Tibial nerve (tissue), 4 donors: ENCODE measurements at regions not wholly inside any gene's neighbourhood (a gene's known extent, or its start where the extent isn't known, plus 50 kb on each side); places are given as distances from the start of the nearest gene placed in this dataset.

ENCODE experiments used
- DNase-seq, 2 donors: peaks; one replicate each; pipeline ENCODE4 v3.0.0-alpha.2; 2019; ENCODE audit warnings: low spot score in 2 of 2
- H3K27ac ChIP-seq, 4 donors: fragments of 200-600 bp; sonication (generic) in 3 of 4; one replicate each; pipeline ENCODE4 v1.5.1; 2017 to 2019; ENCODE audit warnings: mild to moderate bottlenecking in 1 of 4
- H3K27me3 ChIP-seq, 2 donors: fragments of 200-600 bp; sonication (generic) in 1 of 2; one replicate each; pipeline versions ENCODE4 v1.5.1 to v1.6.0; 2017 to 2019
- H3K36me3 ChIP-seq, 3 donors: fragments of 200-600 bp; sonication (generic); one replicate each; pipeline ENCODE4 v1.5.1; 2018 to 2019
- H3K4me1 ChIP-seq, 4 donors: fragments of 200-600 bp; sonication (generic) in 3 of 4; one replicate each; pipeline ENCODE4 v1.5.1; 2017 to 2019
- H3K4me3 ChIP-seq, 4 donors: fragments of 200-600 bp; sonication (generic) in 3 of 4; one replicate each; pipeline ENCODE4 v1.5.1; 2017 to 2019; ENCODE audit warnings: mild to moderate bottlenecking in 1 of 4, moderate library complexity in 1 of 4
- H3K9me3 ChIP-seq, 4 donors: fragments of 200-600 bp; sonication (generic) in 3 of 4; one replicate each; pipeline ENCODE4 v1.5.1; 2017 to 2019
- EP300 ChIP-seq, 2 donors: sonication (generic); formaldehyde crosslinking; IDR thresholded peaks; one replicate each; pipeline ENCODE4 v1.6.1; 2017; ENCODE audit warnings: antibody characterized with exemption in 2 of 2, mild to moderate bottlenecking in 1 of 2
- POLR2A ChIP-seq, 2 donors: fragments of 450-650 bp; IDR thresholded peaks; one replicate each; pipeline ENCODE4 v1.6.1; 2017; ENCODE audit warnings: antibody characterized with exemption in 2 of 2, mild to moderate bottlenecking in 2 of 2, moderate library complexity in 2 of 2
- WGBS, 2 donors: methylation state at CpG; one replicate each; pipeline ENCODE4 v1.1.5; 2018; 5-methylcytosine and 5-hydroxymethylcytosine counted together
- TF ChIP-seq, protein P1 (sequence below), 5 experiments: fragments of 200-600 bp in 3 of 5; fragments of 450-650 bp in 2 of 5; sonication (generic) in 3 of 5; IDR thresholded peaks; one replicate each; pipeline ENCODE4 v1.5.1; 2016 to 2019; ENCODE audit warnings: antibody characterized with exemption in 5 of 5, mild to moderate bottlenecking in 3 of 5, moderate library complexity in 2 of 5

DNA sequence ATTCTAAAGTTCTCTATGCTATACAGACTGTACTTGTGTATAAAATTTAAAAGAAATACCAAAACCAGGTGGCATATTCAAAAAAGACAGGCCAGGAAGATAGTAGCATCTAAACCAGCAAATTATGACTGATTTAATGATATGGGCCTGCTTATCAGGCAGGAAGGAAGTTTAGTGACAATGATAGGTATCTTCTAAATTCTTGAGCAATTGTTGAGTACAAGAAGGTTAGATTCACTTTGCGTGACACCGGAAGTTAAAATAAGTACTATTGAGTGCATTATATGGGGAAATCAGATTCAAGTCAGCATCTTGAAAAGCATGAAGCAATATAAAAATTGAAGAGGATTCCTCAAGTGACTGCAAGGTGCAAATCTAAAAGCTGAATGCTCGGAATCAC, 186.8 kb upstream of the RGS18 start:
- H3K27ac ChIP-seq: no peak overlapping the region
- H3K9me3 ChIP-seq: no peaks in the 10 kb centered on the region
- no peaks in the 10 kb centered on the region for H3K4me1 ChIP-seq
- no peaks in the 10 kb centered on the region for H3K27me3 ChIP-seq
- H3K4me3 ChIP-seq: no peak overlapping the region
- TF ChIP-seq POLR2A (IDR thresholded peaks at IDR 0.05) (no peak), EP300 (IDR thresholded peaks at IDR 0.05) (no peak)
- TF ChIP-seq, protein P1, sequence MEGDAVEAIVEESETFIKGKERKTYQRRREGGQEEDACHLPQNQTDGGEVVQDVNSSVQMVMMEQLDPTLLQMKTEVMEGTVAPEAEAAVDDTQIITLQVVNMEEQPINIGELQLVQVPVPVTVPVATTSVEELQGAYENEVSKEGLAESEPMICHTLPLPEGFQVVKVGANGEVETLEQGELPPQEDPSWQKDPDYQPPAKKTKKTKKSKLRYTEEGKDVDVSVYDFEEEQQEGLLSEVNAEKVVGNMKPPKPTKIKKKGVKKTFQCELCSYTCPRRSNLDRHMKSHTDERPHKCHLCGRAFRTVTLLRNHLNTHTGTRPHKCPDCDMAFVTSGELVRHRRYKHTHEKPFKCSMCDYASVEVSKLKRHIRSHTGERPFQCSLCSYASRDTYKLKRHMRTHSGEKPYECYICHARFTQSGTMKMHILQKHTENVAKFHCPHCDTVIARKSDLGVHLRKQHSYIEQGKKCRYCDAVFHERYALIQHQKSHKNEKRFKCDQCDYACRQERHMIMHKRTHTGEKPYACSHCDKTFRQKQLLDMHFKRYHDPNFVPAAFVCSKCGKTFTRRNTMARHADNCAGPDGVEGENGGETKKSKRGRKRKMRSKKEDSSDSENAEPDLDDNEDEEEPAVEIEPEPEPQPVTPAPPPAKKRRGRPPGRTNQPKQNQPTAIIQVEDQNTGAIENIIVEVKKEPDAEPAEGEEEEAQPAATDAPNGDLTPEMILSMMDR (IDR thresholded peaks at IDR 0.05): no peak
- WGBS, 2 donors: 92 to 94% methylated on average over 3 of the region's 3 CpGs
- H3K36me3 ChIP-seq: no peaks in the 10 kb centered on the region
- no peak for DNase-seq

DNA sequence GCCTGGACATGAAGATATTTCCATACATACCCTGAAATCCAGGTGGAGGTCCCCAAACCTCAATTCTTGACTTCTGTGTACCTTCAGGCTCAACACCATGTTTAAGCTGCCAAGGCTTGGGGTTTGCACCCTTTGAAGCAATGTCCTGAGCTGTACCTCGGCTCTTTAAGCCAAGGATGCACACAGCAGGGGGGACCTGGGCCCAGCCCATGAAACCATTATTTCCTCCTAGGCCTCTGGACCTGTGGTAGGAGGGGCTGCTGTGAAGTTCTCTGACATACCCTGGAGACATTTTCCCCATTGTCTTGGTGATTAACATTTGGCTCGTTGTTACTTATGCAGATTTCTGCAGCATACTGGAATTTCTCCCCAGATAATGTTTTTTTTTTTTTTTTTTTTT, 184.3 kb upstream of the RGS18 start:
- no peaks in the 10 kb centered on the region for H3K36me3 ChIP-seq
- no peak overlapping the region for H3K4me3 ChIP-seq
- H3K4me1 ChIP-seq: no peaks in the 10 kb centered on the region
- H3K27ac ChIP-seq: no peak overlapping the region
- no peaks in the 10 kb centered on the region for H3K27me3 ChIP-seq
- DNase-seq: no peak
- H3K9me3 ChIP-seq: no peaks in the 10 kb centered on the region
- TF ChIP-seq POLR2A (IDR thresholded peaks at IDR 0.05) (no peak), EP300 (IDR thresholded peaks at IDR 0.05) (no peak)
- TF ChIP-seq, protein P1 (IDR thresholded peaks at IDR 0.05): no peak
- 75 to 95% methylated on average over 2 of the region's 2 CpGs for WGBS, 2 donors

DNA sequence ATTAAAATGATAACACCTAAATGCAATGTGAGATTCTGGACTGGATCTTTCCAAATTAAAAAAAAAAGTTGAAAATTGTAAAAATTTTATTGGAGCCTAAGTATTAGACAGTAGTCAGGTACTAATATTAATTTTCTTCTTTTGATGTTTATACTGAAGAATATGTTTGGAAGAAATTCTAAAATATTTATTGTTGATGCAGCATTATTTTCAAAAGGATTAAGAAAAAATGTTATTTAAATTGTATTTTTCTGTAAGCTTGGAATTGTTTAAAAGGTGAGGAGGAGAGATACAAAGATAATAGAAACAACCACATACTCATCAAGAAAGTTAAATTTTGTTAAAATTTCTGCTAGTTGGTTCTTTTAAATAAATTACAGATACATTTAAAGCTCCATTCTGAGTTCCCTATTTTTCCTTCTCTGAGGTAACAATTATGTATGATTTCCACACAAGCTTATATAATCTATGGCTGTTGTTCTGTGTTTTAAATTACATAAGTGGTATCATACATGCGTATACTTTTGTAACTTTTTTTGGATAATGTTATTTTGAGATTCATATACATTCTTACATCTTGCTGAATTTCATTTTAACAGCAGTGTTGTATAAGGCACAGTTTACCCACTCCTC, 180.3 kb upstream of the RGS18 start:
- 91 to 95% methylated on average over 1 of the region's 1 CpG for WGBS, 2 donors

DNA sequence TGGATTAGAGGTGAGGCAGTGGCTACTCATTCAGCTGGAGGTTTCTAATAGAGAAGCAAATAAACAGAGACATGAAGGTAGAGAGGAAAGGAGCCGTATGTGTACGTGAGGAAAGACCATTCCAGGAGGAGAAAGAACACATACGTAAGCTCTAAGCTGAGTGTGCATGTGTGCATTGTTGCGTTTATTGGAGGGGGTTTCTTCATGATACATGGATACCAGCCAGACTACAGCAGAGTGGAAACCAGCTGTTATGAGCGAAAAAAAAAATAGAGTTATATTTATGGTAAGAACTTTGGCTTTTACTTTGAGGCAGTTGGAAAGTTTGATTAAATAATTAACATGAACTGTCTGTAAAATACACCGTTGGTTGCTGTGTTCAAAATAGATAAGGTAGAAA, 173.4 kb upstream of the RGS18 start:
- Histone ChIP-seq H3K27ac (no peak overlapping the region), H3K36me3 (no peaks in the 10 kb centered on the region), H3K9me3 (peaks cover 0 to 19% (median 0%) of the 10 kb centered on the region in 4 donors), H3K4me3 (no peak overlapping the region), H3K4me1 (no peaks in the 10 kb centered on the region), H3K27me3 (no peaks in the 10 kb centered on the region)
- 85 to 87% methylated on average over 6 of the region's 6 CpGs for WGBS, 2 donors
- no peak for DNase-seq
- TF ChIP-seq, protein P1 (IDR thresholded peaks at IDR 0.05): no peak
- TF ChIP-seq EP300 (IDR thresholded peaks at IDR 0.05): no peak
- TF ChIP-seq POLR2A (IDR thresholded peaks at IDR 0.05): no peak

More for the DNA sequence above, 180.3 kb upstream of the RGS18 start:
- Histone ChIP-seq H3K9me3 (peaks cover 0 to 14% (median 0%) of the 10 kb centered on the region in 4 donors), H3K27me3 (no peaks in the 10 kb centered on the region), H3K4me3 (no peak overlapping the region), H3K27ac (no peak overlapping the region), H3K4me1 (no peaks in the 10 kb centered on the region), H3K36me3 (no peaks in the 10 kb centered on the region)
- no peak for DNase-seq
- no peak for TF ChIP-seq EP300 (IDR thresholded peaks at IDR 0.05)
- TF ChIP-seq POLR2A (IDR thresholded peaks at IDR 0.05): no peak
- TF ChIP-seq, protein P1 (IDR thresholded peaks at IDR 0.05): no peak

DNA sequence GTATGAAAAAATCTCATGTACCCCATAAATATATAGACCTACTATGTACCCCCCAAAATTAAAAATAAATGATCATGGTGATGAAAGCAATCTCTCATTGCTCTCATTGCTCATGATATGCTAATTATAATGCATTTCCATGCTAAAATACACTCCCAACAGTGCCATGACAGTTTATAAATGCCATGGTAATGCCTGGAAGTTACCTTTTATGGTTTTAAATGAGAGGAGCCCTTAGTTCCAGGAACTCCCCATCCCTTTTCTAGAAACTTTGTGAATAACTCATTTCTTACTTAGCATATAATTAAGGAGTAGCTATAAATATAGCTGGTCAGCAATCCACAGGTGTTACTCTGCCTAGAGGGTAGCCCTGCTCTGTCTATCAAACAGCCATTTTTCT, 166.1 kb upstream of the RGS18 start:
- no peak overlapping the region for H3K4me3 ChIP-seq
- H3K9me3 ChIP-seq: no peaks in the 10 kb centered on the region
- H3K4me1 ChIP-seq: no peaks in the 10 kb centered on the region
- no peak for TF ChIP-seq POLR2A (IDR thresholded peaks at IDR 0.05)
- TF ChIP-seq EP300 (IDR thresholded peaks at IDR 0.05): no peak
- TF ChIP-seq, protein P1 (IDR thresholded peaks at IDR 0.05): no peak
- DNase-seq: no peak
- no peak overlapping the region for H3K27ac ChIP-seq
- no peaks in the 10 kb centered on the region for H3K36me3 ChIP-seq
- H3K27me3 ChIP-seq: no peaks in the 10 kb centered on the region
